HG03469 (cell line): ENCODE measurements at regions not wholly inside any gene's neighbourhood (a gene's known extent, or its start where the extent isn't known, plus 50 kb on each side); places are given as distances from the start of the nearest gene placed in this dataset.
A peak's percentile ranks its signal among the peaks of the same experiment; 100 is the strongest.

Source experiments
- ATAC-seq: cut with Tn5 transposase; IDR thresholded peaks from one replicate; pipeline ENCODE4 v1.9.1; 2021; ENCODE audit warnings: mild to moderate bottlenecking, moderate library complexity, moderate number of reproducible peaks; ENCODE audit not compliant: unreplicated experiment

GRCh38 chr4:170666909-170667308 lies 577.2 kb upstream of the AADAT start:
- ATAC-seq: no peak

DNA sequence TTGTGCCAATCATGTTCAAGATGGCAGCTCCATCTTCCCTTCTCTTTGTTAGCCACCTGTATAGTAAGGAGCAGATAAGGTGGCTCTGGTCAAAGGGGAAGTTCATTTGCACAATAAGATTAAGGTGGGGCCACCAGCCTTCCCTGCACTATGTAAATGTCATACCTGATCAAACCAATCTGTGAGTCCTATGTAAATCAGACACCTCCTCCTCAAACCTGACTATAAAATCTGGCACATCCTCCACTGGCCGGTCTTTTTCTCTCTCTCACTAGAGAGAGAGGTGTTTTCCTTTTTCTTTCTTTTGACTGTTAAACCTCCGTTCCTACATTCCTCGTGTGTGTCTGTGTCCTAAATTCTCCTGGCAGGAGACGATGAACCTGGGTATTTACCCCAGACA lies 572.5 kb upstream of the AADAT start:
- no peak for ATAC-seq

DNA sequence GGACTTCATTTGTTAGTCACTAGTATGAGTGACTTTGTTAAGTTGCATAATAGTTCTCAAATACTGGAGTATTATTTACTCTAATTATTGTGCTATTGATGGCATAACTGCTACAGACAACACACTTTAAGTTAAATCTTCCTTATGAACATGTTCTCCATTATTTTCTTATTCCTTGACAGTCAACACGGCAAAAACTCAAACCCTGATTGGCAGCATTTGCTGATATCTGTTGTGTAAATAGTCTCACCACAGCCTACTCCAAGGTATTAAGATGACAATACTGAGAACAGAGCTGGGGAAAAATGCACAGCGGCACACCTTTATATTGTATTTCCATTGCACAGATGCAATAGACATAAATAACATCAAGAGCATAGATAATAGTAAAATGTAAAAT lies 568.0 kb upstream of the AADAT start:
- no peak for ATAC-seq

GRCh38 chr4:170656506-170656905 lies 566.8 kb upstream of the AADAT start:
- ATAC-seq: no peak

GRCh38 chr4:170652571-170652970 lies 562.8 kb upstream of the AADAT start:
- ATAC-seq: no peak

GRCh38 chr4:170651786-170652185 lies 562.0 kb upstream of the AADAT start:
- ATAC-seq: no peak

DNA sequence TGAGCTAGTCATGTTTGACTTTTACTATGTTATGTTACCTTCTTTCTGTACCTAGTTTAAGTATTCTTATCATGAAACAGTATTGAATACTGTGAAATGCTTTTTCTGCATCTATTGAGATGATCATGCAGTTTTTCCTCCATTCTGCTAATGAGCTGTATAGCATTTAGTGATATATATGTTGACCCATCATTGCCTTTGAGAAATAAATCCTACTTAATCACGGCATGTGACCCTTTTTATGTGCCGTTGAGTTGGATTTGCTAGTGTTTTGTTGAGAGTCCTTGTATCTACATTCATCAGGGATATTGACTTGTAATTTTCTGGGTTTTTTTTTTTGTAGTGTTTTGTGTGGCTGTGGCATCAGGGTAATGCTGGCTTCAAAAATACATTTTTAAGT lies 537.7 kb upstream of the AADAT start:
- ATAC-seq: no peak

DNA sequence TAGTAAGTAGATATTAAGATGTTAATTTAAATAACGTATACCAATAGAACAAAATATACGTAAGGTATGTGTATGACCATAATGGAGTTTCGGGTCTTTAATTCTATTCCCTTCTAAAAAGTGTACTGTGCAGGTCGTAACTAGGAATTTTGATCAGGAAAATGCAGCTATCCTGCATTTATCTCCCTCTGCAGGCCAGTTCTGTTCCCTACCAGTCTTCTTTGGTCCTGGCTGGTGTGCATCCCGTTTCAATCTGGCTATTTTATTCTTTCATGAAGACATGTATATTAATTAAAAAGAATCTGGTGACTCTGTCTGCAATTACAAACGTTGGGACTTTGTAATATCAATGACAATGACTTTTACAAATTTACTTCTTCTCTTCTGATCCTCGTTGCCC lies 534.1 kb upstream of the AADAT start:
- no peak for ATAC-seq

GRCh38 chr4:170610434-170610833 lies 520.7 kb upstream of the AADAT start:
- ATAC-seq: no peak

DNA sequence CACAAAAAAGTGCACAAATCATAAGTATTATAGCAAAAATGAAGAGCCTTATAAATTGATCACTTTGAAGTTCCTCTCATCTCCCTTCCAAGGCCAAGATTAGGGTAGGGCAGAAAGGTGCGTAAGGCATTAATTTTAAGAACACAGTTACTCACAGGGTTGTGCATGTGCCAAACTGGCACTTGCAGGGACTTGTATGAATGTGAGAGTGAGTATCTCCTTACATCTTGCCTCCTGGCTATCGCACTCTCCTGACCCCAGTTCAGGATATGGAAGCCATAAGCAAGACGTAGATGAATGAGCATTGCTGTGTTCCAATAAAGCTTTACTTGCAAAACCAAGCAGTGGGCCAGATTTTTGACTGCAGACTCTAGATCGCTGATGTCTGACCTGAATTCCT lies 510.1 kb upstream of the AADAT start:
- no peak for ATAC-seq

DNA sequence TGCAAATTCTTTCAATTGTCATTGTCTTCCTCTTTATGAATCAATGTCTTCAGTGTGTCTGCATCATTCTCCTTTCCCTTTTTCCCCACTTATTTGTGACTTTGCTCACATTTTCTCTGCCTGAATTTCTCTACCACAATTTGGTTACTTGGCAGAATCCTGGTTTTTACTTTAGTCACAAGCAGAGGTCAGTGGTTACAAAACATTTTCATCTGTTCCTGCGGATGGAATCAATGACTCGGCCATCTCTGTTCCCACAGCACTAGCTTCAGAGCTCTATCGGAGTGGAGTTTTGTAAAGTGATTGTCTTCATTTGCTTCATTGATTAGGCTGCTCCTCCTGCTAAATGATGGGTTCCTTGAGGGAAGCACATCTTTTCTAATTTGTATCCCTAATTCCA lies 501.3 kb upstream of the AADAT start:
- no peak for ATAC-seq

DNA sequence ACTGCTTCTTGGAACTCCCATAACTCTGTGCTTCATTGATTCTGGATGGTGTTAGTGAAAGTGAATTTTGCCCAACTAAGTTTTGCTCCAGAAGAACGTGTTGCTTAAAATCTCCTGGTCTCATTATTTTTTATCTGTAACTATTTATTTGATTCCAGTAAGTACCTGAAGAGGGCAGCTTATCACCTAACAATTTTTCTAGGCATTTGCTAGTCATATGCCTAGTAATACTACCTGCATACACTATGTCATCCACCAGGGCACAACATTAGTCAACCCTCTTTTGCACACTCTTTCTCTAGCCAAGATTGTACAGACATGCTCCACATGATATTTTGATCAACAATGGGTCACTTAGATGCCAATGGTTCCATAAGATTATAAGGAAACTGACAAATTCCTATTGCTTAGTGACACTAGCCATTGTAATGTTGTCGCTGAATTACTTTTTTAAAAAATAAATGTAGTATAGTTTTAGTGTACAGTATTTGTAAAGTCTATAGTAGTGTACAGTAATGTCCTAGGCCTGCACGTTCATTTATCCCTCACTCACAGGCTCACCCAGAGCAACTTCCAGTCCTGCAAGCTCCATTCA lies 499.9 kb upstream of the AADAT start:
- peak; percentile 95 for ATAC-seq

- ATAC-seq: no peak
Measured at GRCh38 chr4:170581969-170582368, 492.2 kb upstream of the AADAT start.

DNA sequence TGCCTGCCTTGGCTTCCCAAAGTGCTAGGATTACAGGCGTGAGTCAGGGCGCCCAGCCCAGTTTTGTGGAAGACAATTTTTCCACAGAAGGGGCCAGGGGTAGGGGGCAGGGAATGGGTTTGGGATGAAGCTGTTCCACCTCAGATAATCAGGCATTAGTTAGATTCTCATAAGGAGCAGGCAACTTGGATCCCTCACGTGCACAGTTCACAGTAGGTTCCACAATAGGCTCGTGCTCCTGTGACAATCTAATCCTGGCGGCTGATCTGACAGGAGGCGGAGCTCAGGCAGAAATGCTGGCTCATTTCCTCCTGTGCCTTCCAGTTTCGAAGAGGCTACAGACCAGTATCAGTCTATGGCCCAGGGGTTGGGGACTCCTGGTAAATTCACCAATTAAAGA lies 491.6 kb upstream of the AADAT start:
- no peak for ATAC-seq

DNA sequence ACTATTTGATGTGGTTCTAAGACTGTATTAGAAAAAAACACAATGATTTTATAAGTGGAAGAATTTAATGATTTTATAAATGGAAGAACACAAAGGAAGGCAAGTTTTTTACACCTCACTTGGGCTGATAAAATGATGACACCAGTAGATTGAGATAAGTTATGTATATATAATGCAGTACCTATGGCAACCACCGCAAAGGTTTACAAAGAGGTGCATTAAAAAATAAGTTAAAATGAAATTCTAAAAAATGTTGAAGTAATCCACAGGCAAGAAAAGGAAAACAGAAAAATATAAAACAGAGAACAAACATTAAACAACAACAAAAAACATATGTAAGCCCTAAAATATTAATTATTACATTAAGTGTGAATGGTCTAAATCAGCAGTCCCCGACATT lies 490.9 kb upstream of the AADAT start:
- no peak for ATAC-seq

DNA sequence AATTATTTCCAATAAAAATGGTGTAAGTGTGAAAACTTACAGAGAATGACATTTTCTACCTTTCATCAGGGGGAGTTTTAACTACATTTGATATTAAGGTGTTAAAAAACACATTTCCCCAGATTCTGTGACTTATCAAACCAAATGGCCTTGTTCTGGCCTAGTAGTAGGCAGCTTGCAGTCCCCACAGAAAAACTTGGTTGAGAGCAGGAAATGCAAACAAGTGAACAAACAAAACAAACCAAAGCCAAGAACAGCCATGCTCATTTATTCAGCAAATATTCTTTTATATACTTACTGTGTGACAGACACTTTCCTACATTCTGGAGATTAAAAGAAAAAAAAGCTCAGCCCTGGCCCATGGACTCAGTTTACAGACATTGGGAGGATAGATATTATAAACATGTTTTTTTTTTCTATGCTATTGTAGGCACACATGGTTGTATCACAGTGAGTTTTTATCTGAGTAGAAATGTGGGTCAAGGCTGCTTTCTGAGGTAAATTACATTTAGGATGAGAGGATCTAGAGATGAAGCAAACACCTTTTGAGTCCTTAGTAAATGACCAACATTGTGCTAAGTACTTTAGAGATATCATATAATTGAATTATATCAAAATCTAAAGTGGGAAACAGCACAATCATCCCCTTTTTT lies 449.2 kb upstream of the AADAT start:
- no peak for ATAC-seq

- no peak for ATAC-seq
Measured at GRCh38 chr4:170529748-170530722, 440.3 kb upstream of the AADAT start.

- no peak for ATAC-seq
Measured at GRCh38 chr4:170526471-170526870, 436.7 kb upstream of the AADAT start.

GRCh38 chr4:170522427-170522970 lies 432.7 kb upstream of the AADAT start:
- ATAC-seq: no peak

DNA sequence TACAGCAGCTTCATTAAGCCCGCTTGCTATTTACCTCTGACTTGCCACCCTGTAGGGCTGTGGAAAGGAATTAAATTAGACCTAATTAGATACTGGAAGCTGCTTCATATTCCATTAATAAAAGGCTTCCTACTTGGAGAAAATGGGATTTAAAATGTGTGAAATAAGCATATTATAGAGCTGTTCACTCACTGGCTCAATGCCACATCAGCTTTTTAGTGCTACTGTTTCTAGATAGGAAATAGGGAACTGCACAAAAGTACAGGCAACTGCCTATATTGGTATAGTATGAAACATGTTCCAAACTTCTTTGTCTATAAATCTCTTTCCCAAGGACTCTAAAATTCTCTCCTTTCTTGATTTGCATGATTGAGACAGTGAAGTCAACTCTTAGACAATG lies 407.9 kb upstream of the AADAT start:
- no peak for ATAC-seq

DNA sequence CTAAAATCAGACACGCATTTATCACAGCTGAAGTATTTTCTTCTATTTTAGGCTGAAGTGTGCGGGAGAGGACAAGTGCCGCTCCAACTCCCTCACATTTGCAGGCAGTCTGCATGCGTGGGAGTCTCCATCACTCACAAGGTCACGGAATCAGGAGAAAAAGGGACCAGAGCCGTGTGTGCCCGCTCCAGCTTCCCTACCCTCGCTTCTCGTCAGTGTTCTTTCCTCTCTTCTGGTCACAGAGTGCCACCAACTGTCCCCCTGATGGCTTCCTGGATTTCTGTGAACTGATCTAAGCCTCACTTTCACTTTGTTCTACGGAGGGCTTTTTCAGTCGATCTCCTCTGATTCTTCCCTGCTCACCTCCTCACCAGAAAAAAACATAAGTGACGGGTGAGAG lies 407.4 kb upstream of the AADAT start:
- ATAC-seq: peak; percentile 59

GRCh38 chr4:170491981-170492380 lies 402.2 kb upstream of the AADAT start:
- no peak for ATAC-seq
